Esophagus (tissue), 2 donors: ENCODE measurements at regions not wholly inside any gene's neighbourhood (a gene's known extent, or its start where the extent isn't known, plus 50 kb on each side); places are given as distances from the start of the nearest gene placed in this dataset.

Experiments
- H3K27ac ChIP-seq, 2 donors: one replicate each; pipeline ENCODE4 v1.5.1; 2013; ENCODE audit warnings: low read depth in 2 of 2, mild to moderate bottlenecking in 2 of 2, inconsistent platforms in 1 of 2, low read length in 1 of 2, moderate library complexity in 1 of 2
- H3K27me3 ChIP-seq, 2 donors: one replicate each; pipeline ENCODE4 v1.6.1; 2013; ENCODE audit warnings: low read length in 2 of 2, control low read depth in 1 of 2, mild to moderate bottlenecking in 1 of 2; ENCODE audit not compliant: insufficient read depth in 2 of 2, control insufficient read depth in 1 of 2
- H3K36me3 ChIP-seq, 2 donors: one replicate each; pipeline ENCODE4 v1.6.1; 2013; ENCODE audit warnings: low read length in 1 of 2; ENCODE audit not compliant: control insufficient read depth in 2 of 2, insufficient read depth in 2 of 2
- H3K4me1 ChIP-seq, 2 donors: one replicate each; pipeline ENCODE4 v1.6.1; 2013; ENCODE audit warnings: low read length in 1 of 2; ENCODE audit not compliant: control insufficient read depth in 2 of 2, insufficient read depth in 2 of 2
- H3K4me3 ChIP-seq, 2 donors: one replicate each; pipeline ENCODE4 v1.5.1; 2013; ENCODE audit warnings: low read length in 2 of 2, mild to moderate bottlenecking in 2 of 2, low read depth in 1 of 2, moderate library complexity in 1 of 2
- H3K9me3 ChIP-seq, 2 donors: one replicate each; pipeline ENCODE4 v1.6.1; 2013; ENCODE audit warnings: mild to moderate bottlenecking in 2 of 2, low read depth in 1 of 2, low read length in 1 of 2, moderate library complexity in 1 of 2; ENCODE audit not compliant: control insufficient read depth in 2 of 2, insufficient read depth in 1 of 2
- WGBS, 2 donors: extraction: QIAGEN DNeasy Blood & Tissue Kit; methylation state at CpG; one replicate each; pipeline ENCODE4 v1.1.7; 2013; 5-methylcytosine and 5-hydroxymethylcytosine counted together
- donor health status: healthy with polysubstance abuse.
- donor health status: Bipolar disorder and iron deficiency.

- H3K4me1 ChIP-seq = no peaks in the 10 kb centered on the region
- no peaks in the 10 kb centered on the region for H3K27me3 ChIP-seq
- H3K4me3 ChIP-seq = no peak overlapping the region
- 87 to 88% methylated on average over 12 of the region's 12 CpGs for WGBS, 2 donors
- H3K27ac ChIP-seq = no peak overlapping the region
- no peaks in the 10 kb centered on the region for H3K36me3 ChIP-seq
- H3K9me3 ChIP-seq = no peaks in the 10 kb centered on the region
These were observed 319.5 kb upstream of the AGA start for GRCh38 chr4:177761692-177762091.

GRCh38 chr4:177769155-177769554, 326.9 kb upstream of the AGA start:
- 72 to 73% methylated on average over 4 of the region's 4 CpGs for WGBS, 2 donors
- Histone ChIP-seq H3K4me3 (no peak overlapping the region), H3K9me3 (no peaks in the 10 kb centered on the region), H3K4me1 (no peaks in the 10 kb centered on the region), H3K27me3 (no peaks in the 10 kb centered on the region), H3K27ac (no peak overlapping the region), H3K36me3 (no peaks in the 10 kb centered on the region)

- no peaks in the 10 kb centered on the region for H3K36me3 ChIP-seq
- no peaks in the 10 kb centered on the region for H3K27me3 ChIP-seq
- H3K4me1 ChIP-seq = no peaks in the 10 kb centered on the region
- no peak overlapping the region for H3K4me3 ChIP-seq
- no peak overlapping the region for H3K27ac ChIP-seq
- WGBS, 2 donors = 80 to 82% methylated on average over 2 of the region's 2 CpGs
- no peaks in the 10 kb centered on the region for H3K9me3 ChIP-seq
These were observed 328.5 kb upstream of the AGA start for GRCh38 chr4:177770776-177771175.

GRCh38 chr4:177771645-177772044, 329.4 kb upstream of the AGA start:
- Histone ChIP-seq H3K36me3 (no peaks in the 10 kb centered on the region), H3K4me3 (no peak overlapping the region), H3K27ac (no peak overlapping the region), H3K9me3 (no peaks in the 10 kb centered on the region), H3K4me1 (no peaks in the 10 kb centered on the region), H3K27me3 (no peaks in the 10 kb centered on the region)
- 87 to 88% methylated on average over 1 of the region's 1 CpG for WGBS, 2 donors

GRCh38 chr4:177778623-177779022, 336.4 kb upstream of the AGA start:
- 91 to 94% methylated on average over 2 of the region's 2 CpGs for WGBS, 2 donors
- no peaks in the 10 kb centered on the region for H3K36me3 ChIP-seq

GRCh38 chr4:177785000-177785399, 342.8 kb upstream of the AGA start:
- H3K36me3 ChIP-seq = no peaks in the 10 kb centered on the region
- no peaks in the 10 kb centered on the region for H3K27me3 ChIP-seq
- no peak overlapping the region for H3K4me3 ChIP-seq
- no peaks in the 10 kb centered on the region for H3K4me1 ChIP-seq
- no peak overlapping the region for H3K27ac ChIP-seq
- whole genome bisulfite sequencing, 2 donors = 60 to 69% methylated on average over 4 of the region's 4 CpGs
- no peaks in the 10 kb centered on the region for H3K9me3 ChIP-seq

More at GRCh38 chr4:177778623-177779022, 336.4 kb upstream of the AGA start:
- Histone ChIP-seq H3K27me3 (no peaks in the 10 kb centered on the region), H3K4me3 (no peak overlapping the region), H3K27ac (no peak overlapping the region), H3K9me3 (no peaks in the 10 kb centered on the region), H3K4me1 (no peaks in the 10 kb centered on the region)

- no peaks in the 10 kb centered on the region for H3K36me3 ChIP-seq
- no peaks in the 10 kb centered on the region for H3K9me3 ChIP-seq
- no peak overlapping the region for H3K4me3 ChIP-seq
- WGBS, 2 donors = 79 to 81% methylated on average over 4 of the region's 4 CpGs
- H3K27me3 ChIP-seq = no peaks in the 10 kb centered on the region
- no peaks in the 10 kb centered on the region for H3K4me1 ChIP-seq
- H3K27ac ChIP-seq = no peak overlapping the region
These were observed 347.4 kb upstream of the AGA start for GRCh38 chr4:177789610-177790009.

- Histone ChIP-seq H3K36me3 (no peaks in the 10 kb centered on the region), H3K4me3 (no peak overlapping the region), H3K27ac (no peak overlapping the region), H3K4me1 (no peaks in the 10 kb centered on the region), H3K9me3 (no peaks in the 10 kb centered on the region), H3K27me3 (no peaks in the 10 kb centered on the region)
- 76 to 79% methylated on average over 4 of the region's 4 CpGs for WGBS, 2 donors
These were observed 349.0 kb upstream of the AGA start for GRCh38 chr4:177791188-177791587.

- WGBS, 2 donors = 25 to 34% methylated on average over 5 of the region's 5 CpGs
- Histone ChIP-seq H3K36me3 (no peaks in the 10 kb centered on the region), H3K4me3 (no peak overlapping the region), H3K9me3 (no peaks in the 10 kb centered on the region), H3K27ac (no peak overlapping the region), H3K27me3 (no peaks in the 10 kb centered on the region), H3K4me1 (no peaks in the 10 kb centered on the region)
These were observed 354.6 kb upstream of the AGA start for GRCh38 chr4:177796841-177797240.

GRCh38 chr4:177798161-177798560, 355.9 kb upstream of the AGA start:
- H3K4me1 ChIP-seq = no peaks in the 10 kb centered on the region
- no peak overlapping the region for H3K27ac ChIP-seq
- no peaks in the 10 kb centered on the region for H3K36me3 ChIP-seq
- WGBS, 2 donors = 0 to 32% methylated on average over 1 of the region's 1 CpG
- no peak overlapping the region for H3K4me3 ChIP-seq
- no peaks in the 10 kb centered on the region for H3K27me3 ChIP-seq
- H3K9me3 ChIP-seq = no peaks in the 10 kb centered on the region
